Choroid plexus epithelial cell (primary cell): ENCODE measurements at regions not wholly inside any gene's neighbourhood (a gene's known extent, or its start where the extent isn't known, plus 50 kb on each side); places are given as distances from the start of the nearest gene placed in this dataset.

Experiments used
- DNase-seq: peaks from one replicate; pipeline ENCODE4 v3.0.0-alpha.2; 2010; ENCODE audit warnings: low read depth
- H3K4me3 ChIP-seq: 2 replicates; pipeline ENCODE4 v1.5.1; 2011; ENCODE audit warnings: low read depth, mild to moderate bottlenecking, control low read depth, low read length, moderate library complexity
- CTCF ChIP-seq: conservative IDR thresholded peaks from 2 replicates; pipeline ENCODE4 v1.5.1; 2011; ENCODE audit warnings: low read depth, mild to moderate bottlenecking, control low read depth, inconsistent platforms, low read length, moderate library complexity

GRCh38 chr10:52900593-52900992 lies 128.0 kb upstream of the MBL2 start:
- DNase-seq: no peak
- no peak for TF ChIP-seq CTCF

GRCh38 chr10:52897162-52897561 lies 124.6 kb upstream of the MBL2 start:
- TF ChIP-seq CTCF: no peak
- DNase-seq: no peak
- no peak overlapping the region for H3K4me3 ChIP-seq

More at GRCh38 chr10:52900593-52900992, 128.0 kb upstream of the MBL2 start:
- no peak overlapping the region for H3K4me3 ChIP-seq

GRCh38 chr10:52895059-52895458 lies 122.5 kb upstream of the MBL2 start:
- peak; percentile 19 for DNase-seq
- no peak for TF ChIP-seq CTCF
- H3K4me3 ChIP-seq: no peak overlapping the region

- H3K4me3 ChIP-seq: no peak overlapping the region
- TF ChIP-seq CTCF: no peak
- no peak for DNase-seq
Observed at GRCh38 chr10:52890281-52890680, 117.7 kb upstream of the MBL2 start.

- no peak for DNase-seq
- no peak for TF ChIP-seq CTCF
- no peak overlapping the region for H3K4me3 ChIP-seq
Observed at GRCh38 chr10:52889611-52890010, 117.0 kb upstream of the MBL2 start.

- H3K4me3 ChIP-seq: peak overlapping the region; percentile 23
- peak; percentile 90 for DNase-seq
- TF ChIP-seq CTCF: peak; percentile 82
Observed at GRCh38 chr10:52883996-52884871, 111.7 kb upstream of the MBL2 start.
